HG03097 (cell line): ENCODE measurements at regions not wholly inside any gene's neighbourhood (a gene's known extent, or its start where the extent isn't known, plus 50 kb on each side); places are given as distances from the start of the nearest gene placed in this dataset.
"Not testable (repeated sequence)": the region's sequence is repeated elsewhere in the genome, so short reads cannot be mapped to it uniquely, and the experiment has no call there.

Source experiments
- ATAC-seq: cut with Tn5 transposase; IDR thresholded peaks from one replicate; pipeline ENCODE4 v1.9.1; 2021; ENCODE audit not compliant: unreplicated experiment, low FRiP score

DNA sequence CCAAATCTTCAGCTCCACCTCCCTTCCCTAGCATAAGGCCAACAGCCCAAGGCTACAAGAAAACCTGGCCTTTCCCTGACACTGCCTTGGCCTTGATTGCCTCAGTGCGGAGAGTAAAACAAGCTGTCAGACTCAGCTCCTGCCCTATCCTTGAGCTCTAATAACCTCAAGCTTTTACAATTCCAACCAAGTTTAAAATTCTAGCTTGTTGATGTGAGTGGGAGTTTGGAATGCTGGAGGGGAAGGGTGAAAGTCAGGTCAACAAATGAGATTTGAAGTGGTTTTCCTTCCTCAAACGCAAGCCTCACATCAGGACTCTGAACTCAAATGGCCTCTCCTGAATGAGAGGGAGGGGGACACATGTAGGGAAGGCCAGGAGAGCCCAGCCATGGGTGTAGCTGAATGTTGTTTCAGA lies 197.0 kb upstream of the VLDLR start:
- ATAC-seq: no peak

DNA sequence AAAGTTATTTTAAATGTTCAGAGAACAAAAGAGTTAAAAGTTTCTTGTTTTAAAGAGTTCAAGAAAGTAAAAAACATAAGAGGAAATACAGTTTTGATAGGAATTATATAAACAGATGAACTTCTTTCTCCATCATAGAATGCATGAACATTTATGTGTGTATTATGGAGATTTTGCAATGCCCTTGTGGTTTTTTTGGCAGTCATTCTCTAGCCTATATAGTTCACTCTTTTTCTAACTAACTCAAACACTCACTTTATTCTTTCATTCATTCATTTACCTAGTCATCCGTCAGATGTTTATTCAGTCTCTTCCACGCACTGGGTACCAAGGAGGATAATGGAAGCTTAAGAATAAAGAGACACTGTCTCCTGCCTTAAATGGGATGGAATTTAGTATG lies 195.9 kb upstream of the VLDLR start:
- ATAC-seq: no peak

DNA sequence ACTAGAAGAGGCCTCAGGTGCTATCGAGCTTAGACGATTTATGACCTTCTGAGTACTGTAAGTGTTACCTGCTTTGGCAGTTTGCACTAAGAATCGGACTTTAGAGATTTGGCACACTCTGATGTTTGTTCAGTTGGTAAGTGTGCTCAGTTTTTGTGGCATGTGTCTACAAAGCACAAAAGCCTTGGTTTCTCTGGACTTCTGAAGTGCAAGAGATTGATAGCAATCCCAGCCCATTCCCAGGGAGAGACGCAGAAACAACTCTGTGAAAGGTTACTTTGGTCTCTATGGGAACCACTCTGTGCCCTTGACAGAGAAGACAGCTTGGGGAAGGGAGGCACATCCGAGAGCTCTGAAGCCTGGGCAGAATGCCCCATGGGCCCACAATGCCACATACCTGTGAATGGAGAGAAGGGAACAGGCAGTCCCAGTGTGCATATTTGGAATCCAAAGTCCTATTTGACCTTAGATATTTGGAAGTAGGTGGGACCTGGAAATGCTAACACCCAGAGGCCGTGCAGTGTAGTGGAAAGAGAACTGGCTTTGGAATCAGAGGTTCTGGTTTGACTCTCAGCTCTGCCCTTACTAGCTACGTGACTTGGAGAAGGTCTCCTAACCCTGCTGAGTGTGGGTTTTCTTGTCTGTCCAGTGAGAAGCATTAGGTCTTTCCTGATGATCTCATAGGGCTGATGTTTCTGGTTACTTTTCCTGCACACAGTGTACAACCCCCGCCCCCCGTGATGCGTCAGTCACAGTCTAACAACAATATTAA lies 194.3 kb upstream of the VLDLR start:
- ATAC-seq: no peak

DNA sequence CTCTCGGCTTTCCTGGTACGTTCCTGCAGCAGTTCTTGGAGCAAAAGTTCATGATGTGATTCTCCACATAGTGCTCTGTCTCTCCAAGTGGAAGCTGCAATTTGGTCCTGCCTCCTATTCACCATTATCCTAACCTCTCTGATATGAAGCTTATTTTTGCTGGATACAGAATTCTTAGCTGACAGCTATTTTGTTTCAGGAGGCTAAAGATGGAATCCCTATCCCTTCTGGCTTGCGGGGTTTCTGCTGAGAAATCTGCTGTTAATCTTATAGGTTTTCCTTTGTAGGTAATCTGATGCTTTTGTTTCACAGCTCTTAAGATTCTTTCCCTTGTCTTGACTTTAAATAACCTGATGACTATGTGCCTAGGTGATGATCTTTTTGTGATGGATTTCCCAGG lies 181.6 kb upstream of the VLDLR start:
- no peak for ATAC-seq

DNA sequence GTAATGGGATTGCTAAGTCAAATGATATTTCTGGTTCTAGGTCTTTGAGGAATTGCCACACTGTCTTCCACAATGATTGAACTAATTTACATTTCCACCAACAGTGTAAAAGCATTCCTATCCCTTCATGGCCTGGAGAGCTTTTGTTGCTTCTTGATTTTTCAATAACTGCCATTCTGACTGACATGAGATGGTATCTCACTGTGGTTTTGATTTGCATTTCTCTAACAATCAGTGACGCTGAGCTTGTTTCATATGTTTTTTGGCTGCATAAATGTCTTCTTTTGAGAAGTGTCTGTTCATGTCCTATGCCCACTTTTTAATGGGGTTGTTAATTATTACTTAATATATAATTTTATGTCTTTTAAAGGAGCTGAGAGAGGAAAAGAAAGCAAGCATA lies 177.7 kb upstream of the VLDLR start:
- ATAC-seq: not testable (repeated sequence)

DNA sequence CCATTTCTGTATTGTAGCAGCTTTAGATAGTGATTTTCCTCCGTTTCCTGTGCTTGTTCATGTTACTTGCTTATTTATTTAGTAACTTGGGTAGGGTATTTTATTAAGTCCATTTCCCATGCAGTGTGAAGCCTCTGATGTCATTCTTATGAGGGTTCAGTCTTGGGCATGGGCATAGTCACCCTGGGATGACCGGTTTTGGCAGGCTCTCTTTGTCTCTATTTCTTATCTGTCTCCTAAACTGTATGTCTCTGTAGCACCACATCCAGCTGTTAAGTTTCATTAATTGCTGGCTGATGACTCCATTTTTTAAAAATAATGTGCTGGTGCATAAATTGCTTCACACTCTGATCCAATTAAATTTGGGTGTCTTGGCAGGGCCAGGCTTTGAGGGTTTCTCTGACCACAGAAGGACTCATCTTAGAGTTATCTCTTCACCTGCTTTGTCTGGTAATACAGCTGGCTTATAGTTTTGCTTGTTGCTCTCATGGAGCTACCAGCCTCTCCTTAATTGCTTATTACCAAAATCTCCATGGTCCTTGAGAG lies 173.3 kb upstream of the VLDLR start:
- no peak for ATAC-seq

DNA sequence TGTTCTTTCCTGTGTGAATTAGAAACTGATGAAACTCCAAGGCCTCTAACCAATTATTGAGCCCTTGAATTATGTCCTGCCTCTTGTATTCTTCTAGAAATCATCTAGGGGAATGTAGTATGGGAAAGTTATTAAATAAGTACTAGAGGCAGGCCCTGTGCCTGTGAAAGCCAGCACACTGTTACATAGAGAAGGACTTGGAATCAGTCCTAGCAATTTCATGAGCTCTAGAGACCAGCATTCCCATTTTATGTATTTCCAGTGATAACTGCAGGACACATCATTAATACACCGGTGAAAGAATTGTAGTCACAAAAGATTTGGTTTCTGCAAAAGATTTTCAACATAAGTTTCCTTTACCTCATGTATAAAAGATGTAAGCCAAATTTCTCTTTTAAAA lies 168.5 kb upstream of the VLDLR start:
- ATAC-seq: no peak

DNA sequence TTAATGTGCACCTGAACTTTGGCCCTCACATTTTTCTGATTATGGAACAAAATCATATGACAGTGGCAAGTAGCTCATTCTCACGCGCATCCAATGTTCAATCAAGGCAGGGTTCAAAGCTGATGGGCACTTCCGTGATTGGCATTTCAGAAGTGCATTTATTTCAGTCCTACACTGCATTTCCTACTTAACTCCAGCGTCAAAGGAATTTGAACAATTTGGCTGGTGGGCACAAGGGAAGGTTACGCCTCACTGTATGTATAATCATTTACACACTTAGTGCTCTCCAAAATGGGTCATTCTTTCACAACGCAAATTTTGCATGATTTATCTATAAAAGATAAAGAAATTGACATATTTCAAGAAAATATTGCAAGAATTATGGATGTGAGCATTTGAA lies 167.9 kb upstream of the VLDLR start:
- ATAC-seq: no peak

DNA sequence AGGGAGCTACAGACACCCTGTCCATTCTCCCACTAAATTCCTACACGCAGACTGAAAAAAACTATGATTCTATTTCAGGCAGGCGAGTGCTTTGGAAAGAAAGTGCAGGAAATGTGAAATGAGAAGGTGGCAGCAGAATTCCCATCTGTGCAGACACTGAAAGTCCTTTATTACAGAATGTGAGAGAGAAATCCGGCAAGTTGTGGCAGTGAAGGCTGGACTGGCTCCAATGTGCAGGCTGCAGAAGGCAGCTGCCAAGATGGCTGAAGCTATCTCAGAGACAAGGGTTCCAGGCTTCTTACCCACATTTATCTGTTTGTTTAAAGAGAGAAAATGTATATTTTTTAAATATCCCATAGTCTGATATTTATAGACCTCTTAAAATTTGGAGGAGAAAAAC lies 161.8 kb upstream of the VLDLR start:
- no peak for ATAC-seq

DNA sequence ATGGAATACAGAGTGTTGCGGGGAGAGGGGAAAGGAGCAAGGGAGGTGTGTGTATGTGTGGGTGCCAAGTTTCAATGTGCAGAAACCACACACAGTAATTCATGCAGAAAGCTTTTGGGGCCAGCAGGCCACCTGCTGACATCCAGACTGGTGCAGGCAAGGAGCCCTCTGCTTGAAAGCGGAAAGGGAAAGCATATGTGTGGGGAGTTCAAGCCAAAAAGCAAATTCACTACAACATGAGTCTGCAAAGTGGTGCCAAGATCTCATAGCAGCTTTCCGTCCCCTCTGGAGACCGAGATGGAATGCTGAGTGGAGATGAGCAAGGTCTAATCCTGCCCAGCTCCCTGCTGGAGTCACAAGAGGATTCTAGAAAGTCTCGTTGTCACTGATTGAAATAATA lies 159.7 kb upstream of the VLDLR start:
- ATAC-seq: no peak

DNA sequence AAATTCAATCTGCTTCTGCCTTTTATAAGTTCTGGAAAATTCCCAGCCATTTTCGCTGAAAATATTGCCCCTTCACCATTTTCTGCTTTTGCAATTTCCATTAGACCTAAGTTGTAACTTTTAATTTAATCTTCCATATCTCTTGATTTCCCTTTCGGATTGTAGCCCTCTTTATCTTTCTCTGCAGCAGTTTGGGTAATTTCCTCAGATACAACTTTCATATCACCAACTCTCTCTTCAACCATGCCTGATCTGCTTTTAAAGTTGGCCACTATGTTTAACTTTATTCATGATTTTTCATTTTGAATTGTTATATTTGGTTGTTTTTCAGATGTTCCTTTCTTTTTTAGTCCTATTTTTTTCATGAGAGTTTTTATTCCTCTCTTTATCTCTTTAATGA lies 157.0 kb upstream of the VLDLR start:
- ATAC-seq: no peak

DNA sequence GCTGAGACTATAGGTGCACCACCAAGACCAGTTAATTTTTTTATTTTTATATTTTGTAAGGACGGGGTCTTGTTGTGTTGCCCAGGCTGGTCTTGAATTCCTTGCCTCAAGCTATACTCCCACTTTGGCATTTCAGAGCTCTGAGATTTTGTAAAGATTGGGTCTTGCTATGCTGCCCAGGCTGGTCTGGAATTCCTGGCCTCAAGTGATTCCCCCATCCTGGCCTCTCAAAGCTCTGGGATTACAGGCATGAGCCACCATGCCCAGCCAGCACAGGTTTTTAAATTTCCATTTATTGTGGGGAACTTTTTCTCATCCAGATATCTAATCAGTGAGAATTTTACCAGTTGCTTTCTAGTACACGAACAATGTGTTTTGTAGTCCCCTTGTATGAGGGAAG lies 156.1 kb upstream of the VLDLR start:
- ATAC-seq: no peak

DNA sequence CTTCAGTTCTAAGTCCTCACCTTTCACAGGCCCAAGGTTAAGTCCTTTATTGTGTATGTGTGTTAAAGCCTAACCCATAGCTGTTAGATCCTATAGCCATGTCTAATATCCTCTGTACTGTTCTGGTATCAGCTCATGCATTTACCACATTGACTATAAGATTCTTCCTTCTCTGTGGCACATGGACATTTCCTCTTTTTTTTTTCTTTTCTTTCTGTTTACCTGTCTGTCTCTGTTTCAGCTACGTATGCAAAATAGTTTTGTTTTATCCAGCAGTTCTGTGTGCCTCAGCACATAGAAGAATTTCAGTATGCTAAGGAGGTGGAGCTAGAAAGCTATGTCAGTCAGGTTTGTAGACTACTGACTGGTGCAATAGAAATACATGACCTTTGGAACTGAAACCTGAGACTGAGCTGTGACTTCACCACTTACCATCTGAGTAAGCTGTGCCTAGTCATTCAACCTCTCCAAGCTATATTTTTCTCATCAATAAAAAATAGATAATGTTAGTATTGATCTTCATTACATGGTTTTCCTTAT lies 155.6 kb upstream of the VLDLR start:
- peak; percentile 94 for ATAC-seq

DNA sequence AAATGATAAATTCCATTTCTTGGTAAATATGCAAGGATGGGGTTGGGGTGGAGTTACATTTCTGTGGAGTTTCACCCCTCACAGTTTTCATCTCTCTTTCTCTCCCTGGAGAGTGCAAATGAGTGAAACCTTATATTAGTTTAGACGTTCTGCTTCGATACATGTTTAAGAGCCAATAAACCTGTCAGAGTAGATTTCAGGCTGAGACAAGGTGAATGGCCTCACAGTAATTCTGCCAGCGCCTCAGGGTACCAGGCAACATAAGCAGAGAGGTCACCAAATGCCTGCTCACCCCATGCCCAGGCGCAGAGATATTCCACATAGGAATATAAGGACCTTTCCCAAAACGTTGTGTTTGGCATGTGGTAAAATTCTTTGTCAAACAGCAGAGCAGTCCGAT lies 154.9 kb upstream of the VLDLR start:
- ATAC-seq: no peak

DNA sequence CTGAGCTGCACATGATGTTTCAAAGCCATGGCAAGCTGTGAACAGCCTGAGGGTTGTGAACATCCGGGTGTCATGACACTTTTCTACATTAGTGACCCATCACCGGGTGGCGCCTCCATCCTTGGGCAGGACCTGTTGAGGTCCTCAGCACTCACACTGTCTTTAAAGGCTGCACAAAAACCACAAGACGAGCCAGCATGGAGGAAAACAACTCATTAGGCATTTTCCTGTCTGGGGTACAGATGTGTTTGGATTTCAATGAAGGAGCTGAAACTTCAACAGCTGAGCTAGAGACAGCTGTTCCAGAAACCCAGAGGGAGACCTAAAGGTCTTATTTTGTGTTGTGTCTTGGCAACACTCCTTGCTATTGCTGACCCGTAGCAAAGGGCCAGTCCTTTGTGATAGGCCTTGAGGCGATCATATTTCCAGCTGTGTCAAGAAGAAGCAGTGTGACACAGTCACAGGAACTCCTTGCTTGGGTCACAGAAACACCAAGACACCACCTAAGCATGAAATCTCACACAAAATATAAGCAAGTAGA lies 151.8 kb upstream of the VLDLR start:
- no peak for ATAC-seq

DNA sequence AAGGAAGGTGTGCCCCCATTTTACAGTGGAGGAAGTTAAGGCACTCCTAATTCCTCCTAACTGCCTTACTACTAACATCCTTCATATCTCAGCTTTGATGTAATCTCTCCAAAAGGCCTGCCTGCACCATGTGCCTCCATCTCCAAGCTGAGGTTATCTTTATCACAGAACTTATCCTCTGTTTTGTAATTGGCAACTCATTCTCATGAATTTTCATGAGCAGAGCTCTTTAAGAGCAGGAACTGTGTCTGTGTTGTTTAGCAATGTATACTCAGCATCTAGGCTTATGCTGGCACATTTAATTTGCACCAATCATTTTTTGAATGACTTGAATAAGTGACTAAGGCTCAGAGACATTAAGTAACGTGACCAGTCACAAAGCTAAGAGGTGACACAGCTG lies 147.9 kb upstream of the VLDLR start:
- no peak for ATAC-seq

DNA sequence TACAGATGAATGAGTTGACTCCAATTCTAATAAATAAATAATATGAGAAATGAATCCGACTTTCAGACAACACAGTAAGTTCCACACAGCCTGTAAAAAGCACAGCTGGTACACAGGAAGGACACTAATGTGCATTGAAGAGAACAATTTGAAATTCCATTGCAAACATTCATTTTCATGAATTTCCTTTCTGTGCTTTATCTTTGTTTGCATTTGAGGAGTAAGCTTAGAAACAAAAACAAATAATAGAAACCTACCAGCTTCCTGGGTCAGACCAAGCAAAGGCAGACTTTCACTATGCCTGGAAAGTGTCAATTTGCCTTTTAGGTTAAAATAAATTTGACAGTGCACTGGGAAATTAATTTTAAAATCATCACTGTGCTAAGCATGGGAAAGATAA lies 143.8 kb upstream of the VLDLR start:
- ATAC-seq: no peak

DNA sequence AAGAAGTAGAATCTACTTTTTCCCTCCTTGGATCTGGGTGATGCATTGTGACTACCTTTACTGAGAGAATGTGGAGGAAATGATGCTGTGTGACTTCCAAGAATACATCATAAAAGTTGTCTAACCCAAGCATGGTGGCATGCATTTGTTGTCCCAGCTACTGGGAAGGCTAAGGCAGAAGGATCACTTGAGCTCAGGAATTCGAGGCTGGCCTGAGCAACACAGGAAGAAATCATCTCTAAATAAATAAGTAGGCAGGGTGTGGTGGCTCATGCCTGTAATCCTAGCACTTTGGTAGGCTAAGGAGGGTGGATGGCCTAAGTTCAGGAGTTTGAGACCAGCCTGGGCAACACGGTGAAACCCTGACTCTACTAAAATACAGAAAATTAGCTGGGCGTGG lies 143.2 kb upstream of the VLDLR start:
- no peak for ATAC-seq

DNA sequence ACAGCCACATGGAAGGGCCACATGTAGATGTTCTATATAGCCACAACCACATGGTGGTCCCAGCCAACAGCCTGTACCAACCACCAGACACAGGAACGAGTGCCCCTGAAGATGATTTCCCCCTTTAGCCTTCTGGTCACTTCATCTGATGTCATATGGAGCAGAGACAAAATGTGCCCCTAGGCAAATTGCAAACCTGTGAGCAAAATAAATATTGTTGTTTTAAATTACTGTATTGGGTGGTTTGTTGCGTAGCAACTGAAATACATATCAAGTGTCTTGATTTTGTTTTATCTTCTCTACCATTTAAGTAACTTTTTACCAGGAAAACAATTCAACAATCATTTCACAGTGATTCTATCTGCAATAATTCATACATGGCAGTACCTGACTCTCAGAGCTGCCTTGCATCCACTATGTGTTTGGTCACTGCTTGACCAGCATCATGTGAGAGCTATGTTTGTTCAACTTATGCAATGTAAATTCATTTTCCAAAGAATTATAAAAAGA lies 142.5 kb upstream of the VLDLR start:
- no peak for ATAC-seq

DNA sequence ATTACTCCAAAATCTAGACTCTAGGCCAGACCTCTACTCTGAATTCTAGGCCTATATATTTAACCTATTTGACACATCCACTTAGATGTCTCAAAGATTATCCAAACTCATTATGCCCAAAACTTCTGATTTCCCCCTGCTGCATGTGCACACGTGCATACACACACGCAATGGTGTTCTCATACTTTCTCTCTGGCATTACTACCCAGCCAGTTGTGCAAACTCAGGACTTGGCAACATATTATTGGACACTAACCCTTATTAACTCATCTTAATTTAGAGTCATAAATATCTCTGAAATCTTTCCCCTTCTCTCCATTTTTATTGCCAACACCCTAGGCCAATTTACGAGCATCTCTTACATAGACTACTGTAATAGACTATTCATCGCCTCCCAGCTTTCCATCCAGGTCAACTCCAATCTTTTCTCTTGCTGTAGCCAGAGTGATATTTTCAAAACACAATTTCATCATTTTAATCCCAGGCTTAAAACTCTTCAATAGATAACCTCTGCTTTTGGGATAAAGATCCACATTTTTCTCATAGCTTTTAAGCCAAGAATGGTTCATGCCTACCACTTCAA lies 141.2 kb upstream of the VLDLR start:
- ATAC-seq: no peak

DNA sequence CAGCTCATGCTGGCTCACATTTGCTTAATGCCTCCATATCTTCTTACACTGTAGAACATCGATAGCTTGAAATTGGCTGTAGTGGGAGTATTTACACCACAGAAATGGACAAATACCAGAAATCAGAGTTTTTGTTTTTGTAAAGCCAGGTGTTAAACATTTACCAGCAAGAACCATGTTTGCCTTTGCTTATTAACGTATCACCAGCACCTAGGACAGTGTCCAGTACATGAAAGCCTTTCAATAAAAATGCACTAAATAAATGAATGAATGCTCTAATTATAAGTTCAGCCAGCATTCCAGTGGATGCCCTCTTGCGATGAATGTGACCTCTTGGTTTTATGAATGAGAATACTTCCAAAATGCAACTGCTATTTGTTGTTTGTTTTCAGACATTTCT lies 140.4 kb upstream of the VLDLR start:
- ATAC-seq: no peak

DNA sequence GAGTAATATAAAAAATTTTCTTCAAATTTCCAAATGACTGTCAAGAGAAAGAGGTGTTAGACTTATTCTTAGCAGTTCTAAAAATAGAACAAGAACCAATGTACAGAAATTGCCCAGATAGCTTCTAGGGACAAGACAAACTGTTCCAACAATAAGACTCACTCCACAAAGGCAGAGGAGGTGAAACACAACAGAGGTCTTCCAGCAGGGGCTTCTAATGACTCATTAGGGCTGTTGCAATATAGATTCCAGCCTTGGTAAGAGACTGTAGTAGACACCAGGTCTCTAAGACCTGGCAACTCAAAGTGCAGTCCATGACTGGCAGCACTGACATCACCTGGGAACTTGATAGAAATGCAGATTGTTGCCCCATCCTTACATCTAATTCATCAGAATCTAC lies 134.6 kb upstream of the VLDLR start:
- no peak for ATAC-seq
